AG10803 (cell line): ENCODE measurements at regions not wholly inside any gene's neighbourhood (a gene's known extent, or its start where the extent isn't known, plus 50 kb on each side); places are given as distances from the start of the nearest gene placed in this dataset.

Experiments
- DNase-seq: peaks from one replicate; pipeline ENCODE4 v3.0.0; 2010; ENCODE audit warnings: low read depth
- H3K4me3 ChIP-seq: 2 replicates; pipeline ENCODE4 v1.5.1; 2011; ENCODE audit warnings: mild to moderate bottlenecking, low read length, control low read depth
- CTCF ChIP-seq: conservative IDR thresholded peaks from 2 replicates; pipeline ENCODE4 v1.5.1; 2011; ENCODE audit warnings: mild to moderate bottlenecking, low read length, control low read depth, inconsistent platforms

- no peak for DNase-seq
- no peak for TF ChIP-seq CTCF
- H3K4me3 ChIP-seq: no peak overlapping the region
Measured at GRCh38 chr18:38843291-38843690, 1277.7 kb upstream of the CELF4 start.

GRCh38 chr18:38826247-38826646 lies 1260.6 kb upstream of the CELF4 start:
- DNase-seq: no peak
- TF ChIP-seq CTCF: no peak
- no peak overlapping the region for H3K4me3 ChIP-seq

GRCh38 chr18:38811209-38811608 lies 1245.6 kb upstream of the CELF4 start:
- no peak for TF ChIP-seq CTCF
- no peak for DNase-seq
- H3K4me3 ChIP-seq: no peak overlapping the region

GRCh38 chr18:38810789-38811188 lies 1245.2 kb upstream of the CELF4 start:
- TF ChIP-seq CTCF: no peak
- no peak for DNase-seq

GRCh38 chr18:38807915-38808314 lies 1242.3 kb upstream of the CELF4 start:
- DNase-seq: no peak
- no peak overlapping the region for H3K4me3 ChIP-seq
- TF ChIP-seq CTCF: no peak

More at GRCh38 chr18:38810789-38811188, 1245.2 kb upstream of the CELF4 start:
- no peak overlapping the region for H3K4me3 ChIP-seq

GRCh38 chr18:38805256-38805655 lies 1239.7 kb upstream of the CELF4 start:
- TF ChIP-seq CTCF: no peak
- DNase-seq: no peak
- H3K4me3 ChIP-seq: no peak overlapping the region

- DNase-seq: no peak
- no peak overlapping the region for H3K4me3 ChIP-seq
- TF ChIP-seq CTCF: no peak
Measured at GRCh38 chr18:38801640-38802039, 1236.0 kb upstream of the CELF4 start.
